COR-L47 (cell line): ENCODE measurements at regions not wholly inside any gene's neighbourhood (a gene's known extent, or its start where the extent isn't known, plus 50 kb on each side); places are given as distances from the start of the nearest gene placed in this dataset.
A peak's percentile ranks its signal among the peaks of the same experiment; 100 is the strongest.
"Not testable (repeated sequence)": the region's sequence is repeated elsewhere in the genome, so short reads cannot be mapped to it uniquely, and the experiment has no call there.

Experiments
- DNase-seq: peaks from one replicate; lab custom pipeline; 2025; lab: John Stamatoyannopoulos, UW

- DNase-seq: no peak
Observed at GRCh38 chr21:19529031-19529430, 1125.4 kb upstream of the TMPRSS15 start.

- no peak for DNase-seq
Observed at GRCh38 chr21:19535356-19535755, 1131.8 kb upstream of the TMPRSS15 start.

- no peak for DNase-seq
Observed at GRCh38 chr21:19537116-19537515, 1133.5 kb upstream of the TMPRSS15 start.

- DNase-seq: no peak
Observed at GRCh38 chr21:19540287-19540686, 1136.7 kb upstream of the TMPRSS15 start.

GRCh38 chr21:19541602-19542001 is 1138.0 kb upstream of the TMPRSS15 start:
- no peak for DNase-seq

- not testable (repeated sequence) for DNase-seq
Observed at GRCh38 chr21:19544493-19544892, 1140.9 kb upstream of the TMPRSS15 start.

- peak; percentile 81 for DNase-seq
Observed at GRCh38 chr21:19547951-19548840, 1144.6 kb upstream of the TMPRSS15 start.

- DNase-seq: peak; percentile 14
Observed at GRCh38 chr21:19553919-19554615, 1150.5 kb upstream of the TMPRSS15 start.

- no peak for DNase-seq
Observed at GRCh38 chr21:19557046-19557445, 1153.5 kb upstream of the TMPRSS15 start.

GRCh38 chr21:19557488-19557887 is 1153.9 kb upstream of the TMPRSS15 start:
- no peak for DNase-seq

- no peak for DNase-seq
Observed at GRCh38 chr21:19565587-19565986, 1162.0 kb upstream of the TMPRSS15 start.

GRCh38 chr21:19566975-19567374 is 1163.4 kb upstream of the TMPRSS15 start:
- no peak for DNase-seq

GRCh38 chr21:19577381-19577780 is 1173.8 kb upstream of the TMPRSS15 start:
- DNase-seq: no peak

GRCh38 chr21:19590044-19590443 is 1186.5 kb upstream of the TMPRSS15 start:
- DNase-seq: no peak

GRCh38 chr21:19603011-19603593 is 1199.5 kb upstream of the TMPRSS15 start:
- DNase-seq: peak; percentile 18

- peak; percentile 73 for DNase-seq
Observed at GRCh38 chr21:19608101-19608621, 1204.6 kb upstream of the TMPRSS15 start.

- DNase-seq: no peak
Observed at GRCh38 chr21:19609611-19610010, 1206.0 kb upstream of the TMPRSS15 start.

GRCh38 chr21:19621837-19622496 is 1218.4 kb upstream of the TMPRSS15 start:
- no peak for DNase-seq

GRCh38 chr21:19640964-19641363 is 1237.4 kb upstream of the TMPRSS15 start:
- DNase-seq: no peak

- DNase-seq: no peak
Observed at GRCh38 chr21:19648391-19648790, 1244.8 kb upstream of the TMPRSS15 start.

- DNase-seq: no peak
Observed at GRCh38 chr21:19683492-19683891, 1279.9 kb upstream of the TMPRSS15 start.

- DNase-seq: no peak
Observed at GRCh38 chr21:19684328-19684727, 1280.7 kb upstream of the TMPRSS15 start.
